ENCODE measurements at regions not wholly inside any gene's neighbourhood (a gene's known extent, or its start where the extent isn't known, plus 50 kb on each side); places are given as distances from the start of the nearest gene placed in this dataset.
"Not testable (repeated sequence)": the region's sequence is repeated elsewhere in the genome, so short reads cannot be mapped to it uniquely, and the experiment has no call there.

GRCh38 chr7:86987358-86987757, 72.1 kb downstream of the ELAPOR2 start:
- TF ChIP-seq POLR2A, CTCF (IDR thresholded peaks at IDR 0.05): not testable (repeated sequence)
